K562 (cell line): ENCODE measurements at regions not wholly inside any gene's neighbourhood (a gene's known extent, or its start where the extent isn't known, plus 50 kb on each side); places are given as distances from the start of the nearest gene placed in this dataset.

Experiments used
- ATAC-seq: fragments of 200-7000 bp; cut with Tn5 transposase; 3 replicates; pipeline ENCODE4 v1.9.1; 2020; ENCODE audit warnings: moderate library complexity
- BruUV-seq: library from RNA; stranded (reverse); fragments of 400-500 nt; replicated peaks from 2 replicates; lab custom pipeline; 2021; lab: Mats Ljungman, UMichigan
- CTCF ChIA-PET: fragments of 300-600 bp; formaldehyde crosslinking; extraction: SDS; loops from one replicate; lab custom pipeline; 2021; ENCODE audit warnings: low intra/inter-chr PET ratio; lab: Yijun Ruan, JAX
- POLR2A ChIA-PET: fragments of 300-600, 350-650 bp; sonication (Branson Sonifier 250); formaldehyde crosslinking; extraction: SDS; loops from one replicate; lab custom pipeline; 2021; ENCODE audit warnings: antibody characterized with exemption, inconsistent platforms; lab: Yijun Ruan, JAX
- DNase-seq, 4 experiments: peaks; one replicate each; pipeline versions ENCODE4 v3.0.0 to v3.0.0-alpha.2; 2011 to 2018; ENCODE audit warnings: low spot score in 3 of 4, mixed read lengths in 3 of 4; ENCODE audit errors: extremely low read depth in 1 of 4
- FAIRE-seq: peaks from 2 replicates; lab custom pipeline; 2011; peaks lifted over from hg19 to GRCh38; lab: Jason Lieb, UNC
- H2AFZ ChIP-seq: 2 replicates; pipeline ENCODE4 v1.6.0; 2011; ENCODE audit warnings: low read depth, low read length, control low read depth, inconsistent platforms
- H3K27ac ChIP-seq: fragments of 200-600 bp; 3 replicates; pipeline ENCODE4 v1.8.0; 2011; ENCODE audit warnings: low read depth, mild to moderate bottlenecking, control low read depth, inconsistent platforms, low read length, moderate library complexity, mixed read lengths; ENCODE audit errors: extremely low read depth
- H3K27me3 ChIP-seq, 2 experiments: fragments of 300-600 bp in 1 of 2; 2 replicates in 1 of 2; 3 replicates in 1 of 2; pipeline versions ENCODE4 v1.6.0 to v1.8.0; 2011; ENCODE audit warnings: inconsistent platforms in 2 of 2, low read length in 2 of 2, mild to moderate bottlenecking in 1 of 2, mixed read lengths in 1 of 2, moderate library complexity in 1 of 2; ENCODE audit not compliant: control insufficient read depth in 2 of 2, insufficient read depth in 2 of 2
- H3K36me3 ChIP-seq: fragments of 300-600 bp; 3 replicates; pipeline ENCODE4 v1.8.0; 2011; ENCODE audit warnings: mild to moderate bottlenecking, low read length, inconsistent platforms; ENCODE audit not compliant: control insufficient read depth, insufficient read depth
- H3K4me1 ChIP-seq, 2 experiments: fragments of 200-600 bp in 1 of 2; replicated peaks in 1 of 2; 2 replicates in 1 of 2; 3 replicates in 1 of 2; pipeline versions ENCODE4 v1.5.1 to v1.8.0; 2011; ENCODE audit warnings: inconsistent platforms in 2 of 2, low read length in 2 of 2, mild to moderate bottlenecking in 1 of 2, mixed read lengths in 1 of 2, moderate library complexity in 1 of 2; ENCODE audit not compliant: control insufficient read depth in 2 of 2, insufficient read depth in 2 of 2
- H3K4me2 ChIP-seq: 2 replicates; pipeline ENCODE4 v1.6.1; 2011; ENCODE audit warnings: low read length, control low read depth, inconsistent platforms, mixed read lengths; ENCODE audit not compliant: insufficient read depth
- H3K4me3 ChIP-seq: fragments of 200-600 bp; sonication (generic), shearing (Covaris generic); 2 replicates; pipeline ENCODE4 v1.5.1; 2016; ENCODE audit warnings: control low read depth, inconsistent platforms
- H3K79me2 ChIP-seq: fragments of 200-600 bp; 3 replicates; pipeline ENCODE4 v1.8.0; 2011; ENCODE audit warnings: low read length, inconsistent platforms; ENCODE audit not compliant: control insufficient read depth, insufficient read depth
- H3K9ac ChIP-seq, 2 experiments: 2 replicates each; pipeline versions ENCODE4 v1.6.0 to v1.6.1; 2011; ENCODE audit warnings: low read depth in 2 of 2, low read length in 2 of 2, control low read depth in 1 of 2, inconsistent platforms in 1 of 2, mild to moderate bottlenecking in 1 of 2, mixed read lengths in 1 of 2; ENCODE audit not compliant: insufficient read depth in 1 of 2
- H3K9me1 ChIP-seq: one replicate; pipeline ENCODE4 v1.6.0; 2011; ENCODE audit warnings: inconsistent platforms, mild to moderate bottlenecking, low read length, moderate library complexity; ENCODE audit not compliant: control insufficient read depth, insufficient read depth
- H3K9me3 ChIP-seq: replicated peaks from 2 replicates; pipeline ENCODE4 v1.5.1; 2011; ENCODE audit warnings: low read depth, low read length, inconsistent platforms; ENCODE audit not compliant: control insufficient read depth, insufficient read depth
- H4K20me1 ChIP-seq: replicated peaks from 2 replicates; pipeline ENCODE4 v1.6.1; 2011; ENCODE audit warnings: low read length, inconsistent platforms, mixed read lengths; ENCODE audit not compliant: control insufficient read depth, insufficient read depth
- CREB3 ChIP-seq: fragments of 450-650 bp; conservative IDR thresholded peaks from 2 replicates; pipeline ENCODE4 v1.6.1; 2016; ENCODE audit warnings: missing genetic modification characterization, low read depth, mild to moderate bottlenecking, missing compliant biosample characterization, moderate library complexity
- CREB3L1 ChIP-seq: fragments of 450-650 bp; IDR thresholded peaks from 2 replicates; pipeline ENCODE4 v1.6.1; 2014; ENCODE audit warnings: low read depth, mild to moderate bottlenecking, moderate library complexity, borderline replicate concordance
- ILK ChIP-seq: fragments of 450-650 bp; IDR thresholded peaks from 2 replicates; pipeline ENCODE4 v1.6.1; 2016; ENCODE audit warnings: missing genetic modification characterization, low read depth, mild to moderate bottlenecking, missing compliant biosample characterization, moderate library complexity, borderline replicate concordance
- TRIM28 ChIP-seq: fragments of 450-650 bp; IDR thresholded peaks from 2 replicates; pipeline ENCODE4 v1.6.1; 2017
- ZNF146 ChIP-seq: IDR thresholded peaks from one replicate; pipeline ENCODE4 v1.6.1; 2018; ENCODE audit warnings: missing compliant biosample characterization; ENCODE audit not compliant: unreplicated experiment
- ZNF274 ChIP-seq: IDR thresholded peaks from 2 replicates; pipeline ENCODE4 v1.6.1; 2011; ENCODE audit warnings: low read depth, mild to moderate bottlenecking, low read length, moderate library complexity, borderline replicate concordance
- WGBS: fragments of 100-300 bp; shearing (Covaris generic); methylation state at CpG from one replicate; pipeline ENCODE4 v1.1.6; 2016; ENCODE audit warnings: low coverage, mixed read lengths; ENCODE audit not compliant: insufficient coverage; ENCODE audit errors: missing lambda C conversion rate; 5-methylcytosine and 5-hydroxymethylcytosine counted together
- in situ Hi-C: fragments of 300-500 bp; cut with MboI; formaldehyde crosslinking; loops from 4 replicates; pipeline ENCODE4 v1.15.0; 2018; ENCODE audit warnings: inconsistent platforms, mixed read lengths
- intact Hi-C: fragments of 100-400 bp; cut with micrococcal nuclease; formaldehyde crosslinking; loops from 2 replicates; pipeline ENCODE4 v1.14.2; 2022
- TF ChIP-seq, protein P1 (sequence below), 2 experiments: fragments of 450-650 bp; IDR thresholded peaks; 2 replicates each; pipeline ENCODE4 v1.6.1; 2016; ENCODE audit warnings: mild to moderate bottlenecking in 2 of 2, borderline replicate concordance in 1 of 2, low read depth in 1 of 2, moderate library complexity in 1 of 2
- TF ChIP-seq, protein P2 (sequence below): fragments of 250-450 bp; sonication (Bioruptor Pico); IDR thresholded peaks from 2 replicates; pipeline ENCODE4 v1.5.0; 2021; ENCODE audit warnings: mild to moderate bottlenecking, moderate library complexity

GRCh38 chr15:46713045-46713444 lies 1004.3 kb upstream of the SEMA6D start:
- H3K4me3 ChIP-seq, result no peak overlapping the region
- in situ Hi-C loops (no loop called here), intact Hi-C loops (no loop called here)
- CTCF ChIA-PET, result no interaction called here
- H3K4me2 ChIP-seq, result no peak overlapping the region
- FAIRE-seq (no peak), DNase-seq (no peak), ATAC-seq (no peak)
- H3K79me2 ChIP-seq, result no peaks in the 10 kb centered on the region
- no peaks in the 10 kb centered on the region for H3K36me3 ChIP-seq
- H4K20me1 ChIP-seq, result no peaks in the 10 kb centered on the region
- H3K4me1 ChIP-seq, result no peaks in the 10 kb centered on the region
- POLR2A ChIA-PET, result no interaction called here
- no peaks in the 10 kb centered on the region for H3K27me3 ChIP-seq
- H3K9ac ChIP-seq, result no peak overlapping the region
- BruUV-seq, result no TSS peak
- H3K9me3 ChIP-seq, result 0 out of 2 replicates have a peak, but pooled peaks cover 1% of the 10 kb centered on the region
- H3K9me1 ChIP-seq, result no peaks in the 10 kb centered on the region
- H3K27ac ChIP-seq, result no peak overlapping the region
- no peak overlapping the region for H2AFZ ChIP-seq
- WGBS, result 5% methylated on average over 2 of the region's 2 CpGs
- TF ChIP-seq, protein P1, sequence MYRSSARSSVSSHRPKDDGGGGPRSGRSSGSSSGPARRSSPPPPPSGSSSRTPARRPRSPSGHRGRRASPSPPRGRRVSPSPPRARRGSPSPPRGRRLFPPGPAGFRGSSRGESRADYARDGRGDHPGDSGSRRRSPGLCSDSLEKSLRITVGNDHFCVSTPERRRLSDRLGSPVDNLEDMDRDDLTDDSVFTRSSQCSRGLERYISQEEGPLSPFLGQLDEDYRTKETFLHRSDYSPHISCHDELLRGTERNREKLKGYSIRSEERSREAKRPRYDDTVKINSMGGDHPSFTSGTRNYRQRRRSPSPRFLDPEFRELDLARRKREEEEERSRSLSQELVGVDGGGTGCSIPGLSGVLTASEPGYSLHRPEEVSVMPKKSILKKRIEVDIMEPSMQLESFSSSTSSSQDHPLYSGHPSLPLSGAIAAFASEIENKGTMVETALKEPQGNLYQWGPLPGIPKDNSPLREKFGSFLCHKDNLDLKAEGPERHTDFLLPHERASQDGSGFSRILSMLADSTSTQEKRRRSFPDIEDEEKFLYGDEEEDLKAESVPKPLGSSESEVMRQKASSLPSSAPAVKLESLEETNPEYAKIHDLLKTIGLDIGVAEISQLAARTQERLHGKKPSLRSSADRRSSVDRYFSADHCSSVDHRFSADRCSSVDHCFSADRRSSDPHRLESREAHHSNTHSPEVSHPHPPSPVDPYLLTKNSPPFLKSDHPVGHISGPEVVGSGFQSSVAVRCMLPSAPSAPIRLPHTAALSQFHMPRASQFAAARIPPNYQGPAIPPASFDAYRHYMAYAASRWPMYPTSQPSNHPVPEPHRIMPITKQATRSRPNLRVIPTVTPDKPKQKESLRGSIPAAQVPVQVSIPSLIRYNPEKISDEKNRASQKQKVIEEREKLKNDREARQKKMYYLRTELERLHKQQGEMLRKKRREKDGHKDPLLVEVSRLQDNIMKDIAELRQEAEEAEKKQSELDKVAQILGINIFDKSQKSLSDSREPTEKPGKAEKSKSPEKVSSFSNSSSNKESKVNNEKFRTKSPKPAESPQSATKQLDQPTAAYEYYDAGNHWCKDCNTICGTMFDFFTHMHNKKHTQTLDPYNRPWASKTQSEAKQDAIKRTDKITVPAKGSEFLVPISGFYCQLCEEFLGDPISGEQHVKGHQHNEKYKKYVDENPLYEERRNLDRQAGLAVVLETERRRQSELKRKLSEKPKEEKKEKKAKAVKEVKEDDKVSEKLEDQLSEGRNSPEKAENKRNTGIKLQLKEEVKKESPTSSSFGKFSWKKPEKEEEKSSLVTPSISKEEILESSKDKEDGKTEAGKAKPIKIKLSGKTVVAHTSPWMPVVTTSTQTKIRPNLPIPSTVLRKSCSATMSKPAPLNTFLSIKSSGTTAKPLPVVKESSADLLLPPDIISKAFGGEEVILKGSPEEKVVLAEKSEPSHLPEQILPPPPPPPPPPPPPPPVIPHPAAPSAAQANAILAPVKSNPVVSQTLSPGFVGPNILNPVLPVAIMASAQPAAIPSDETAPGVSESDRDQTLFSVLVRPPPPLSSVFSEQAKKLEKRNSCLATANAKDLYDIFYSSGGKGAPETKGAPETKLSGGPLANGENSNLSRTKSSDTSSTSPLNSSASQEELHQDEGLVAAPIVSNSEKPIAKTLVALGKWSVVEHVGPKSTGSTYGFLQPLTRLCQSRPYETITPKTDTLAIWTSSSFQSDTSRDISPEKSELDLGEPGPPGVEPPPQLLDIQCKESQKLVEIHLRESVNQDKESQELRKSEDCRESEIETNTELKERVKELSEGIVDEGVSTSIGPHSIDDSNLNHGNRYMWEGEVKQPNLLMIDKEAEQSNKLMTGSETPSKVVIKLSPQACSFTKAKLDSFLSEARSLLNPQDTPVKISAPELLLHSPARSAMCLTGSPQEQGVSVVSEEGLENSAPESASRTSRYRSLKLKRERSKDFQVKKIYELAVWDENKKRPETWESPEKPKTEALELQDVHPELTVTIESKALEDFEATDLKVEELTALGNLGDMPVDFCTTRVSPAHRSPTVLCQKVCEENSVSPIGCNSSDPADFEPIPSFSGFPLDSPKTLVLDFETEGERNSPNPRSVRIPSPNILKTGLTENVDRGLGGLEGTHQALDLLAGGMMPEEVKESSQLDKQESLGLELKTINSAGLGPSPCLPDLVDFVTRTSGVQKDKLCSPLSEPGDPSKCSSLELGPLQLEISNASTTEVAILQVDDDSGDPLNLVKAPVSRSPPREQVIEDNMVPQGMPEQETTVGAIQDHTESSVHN (IDR thresholded peaks at IDR 0.05; ENCODE audit: borderline replicate concordance in 1 of 2, low read depth in 1 of 2), result no peak
- TF ChIP-seq ZNF146 (CRISPR knock-in tag) (no peak), ILK (tag) (no peak), CREB3 (tag) (no peak), ZNF274 (no peak), TRIM28 (no peak), CREB3L1 (no peak)
- TF ChIP-seq, protein P2, sequence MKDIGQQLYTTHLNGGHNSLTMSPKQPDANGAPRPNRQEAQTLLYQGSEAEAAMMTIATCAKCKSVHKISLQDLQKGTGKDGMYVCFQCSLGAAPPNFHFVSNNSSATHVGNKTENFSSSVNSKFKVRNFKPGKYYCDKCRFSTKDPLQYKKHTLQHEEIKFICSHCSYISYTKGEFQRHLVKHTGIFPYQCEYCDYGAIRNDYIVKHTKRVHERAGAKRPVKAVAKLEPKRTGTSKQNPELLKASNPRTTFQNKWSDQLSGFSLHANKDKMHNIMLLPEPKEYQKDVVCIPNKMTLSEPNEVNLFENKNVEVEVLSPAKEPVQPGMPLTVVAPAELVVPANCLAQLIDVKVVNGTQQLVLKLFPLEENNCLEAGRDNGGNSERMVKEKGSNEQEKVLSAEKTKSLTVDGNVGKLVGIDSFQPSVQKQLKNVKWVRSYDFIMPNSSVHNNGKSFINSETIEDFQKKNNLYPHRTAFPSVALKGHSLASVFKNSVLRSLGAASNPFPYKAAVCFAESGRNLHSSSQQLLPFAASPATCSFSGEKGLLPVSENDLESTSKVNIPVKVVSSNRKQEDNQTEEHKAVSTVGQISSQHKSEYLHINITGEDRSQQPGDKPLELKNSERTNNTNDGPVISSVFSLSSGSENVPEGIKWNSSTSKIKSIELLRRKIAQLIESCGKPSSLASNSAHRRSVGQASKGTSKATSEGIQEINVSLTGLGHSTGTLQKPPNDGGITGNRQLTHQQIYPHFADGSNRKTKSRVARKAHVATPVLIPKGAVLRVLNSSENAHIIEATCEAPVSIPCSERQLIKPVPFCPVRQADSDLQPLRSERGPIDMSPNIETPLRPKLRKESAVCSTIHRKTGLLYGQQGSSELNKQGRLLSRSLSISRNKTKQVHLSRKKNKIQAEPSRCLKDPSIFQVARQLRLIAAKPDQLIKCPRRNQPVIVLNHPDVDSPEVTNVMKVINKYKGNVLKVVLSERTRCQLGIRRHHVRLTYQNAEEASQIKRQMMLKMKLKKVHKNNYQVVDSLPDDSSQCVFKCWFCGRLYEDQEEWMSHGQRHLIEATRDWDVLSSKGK (CRISPR knock-in tag), result no peak
